ENCODE measurements at regions not wholly inside any gene's neighbourhood (a gene's known extent, or its start where the extent isn't known, plus 50 kb on each side); places are given as distances from the start of the nearest gene placed in this dataset.

DNA sequence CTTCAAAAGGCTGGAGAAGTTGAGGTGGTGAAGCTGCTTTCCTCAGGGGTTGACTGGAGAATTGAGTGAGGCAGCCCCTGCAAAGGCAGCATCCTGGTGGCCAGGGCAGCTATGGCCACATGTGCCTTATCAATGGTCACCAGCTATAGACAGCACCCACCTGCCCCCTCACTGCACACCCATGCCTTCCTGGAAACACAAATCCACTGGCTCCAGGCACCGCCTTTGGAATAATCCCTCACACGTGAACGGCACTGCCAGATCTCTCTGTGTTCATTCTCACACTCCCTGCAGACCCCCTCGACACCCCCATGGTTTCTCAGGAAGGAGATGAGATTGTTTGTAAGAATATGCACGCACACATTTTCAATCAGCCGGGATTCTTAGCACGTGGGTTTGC is 1297.8 kb downstream of the TBC1D22A start:
- TF ChIP-seq, protein P1, sequence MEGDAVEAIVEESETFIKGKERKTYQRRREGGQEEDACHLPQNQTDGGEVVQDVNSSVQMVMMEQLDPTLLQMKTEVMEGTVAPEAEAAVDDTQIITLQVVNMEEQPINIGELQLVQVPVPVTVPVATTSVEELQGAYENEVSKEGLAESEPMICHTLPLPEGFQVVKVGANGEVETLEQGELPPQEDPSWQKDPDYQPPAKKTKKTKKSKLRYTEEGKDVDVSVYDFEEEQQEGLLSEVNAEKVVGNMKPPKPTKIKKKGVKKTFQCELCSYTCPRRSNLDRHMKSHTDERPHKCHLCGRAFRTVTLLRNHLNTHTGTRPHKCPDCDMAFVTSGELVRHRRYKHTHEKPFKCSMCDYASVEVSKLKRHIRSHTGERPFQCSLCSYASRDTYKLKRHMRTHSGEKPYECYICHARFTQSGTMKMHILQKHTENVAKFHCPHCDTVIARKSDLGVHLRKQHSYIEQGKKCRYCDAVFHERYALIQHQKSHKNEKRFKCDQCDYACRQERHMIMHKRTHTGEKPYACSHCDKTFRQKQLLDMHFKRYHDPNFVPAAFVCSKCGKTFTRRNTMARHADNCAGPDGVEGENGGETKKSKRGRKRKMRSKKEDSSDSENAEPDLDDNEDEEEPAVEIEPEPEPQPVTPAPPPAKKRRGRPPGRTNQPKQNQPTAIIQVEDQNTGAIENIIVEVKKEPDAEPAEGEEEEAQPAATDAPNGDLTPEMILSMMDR (IDR thresholded peaks at IDR 0.05; ENCODE audit: insufficient read depth, low read length, poor library complexity, severe bottlenecking): no peak
- TF ChIP-seq EZH2phosphoT487 (conservative IDR thresholded peaks at IDR 0.05; ENCODE audit: low read length): no peak
